Spleen (tissue), 7 donors: ENCODE measurements at regions not wholly inside any gene's neighbourhood (a gene's known extent, or its start where the extent isn't known, plus 50 kb on each side); places are given as distances from the start of the nearest gene placed in this dataset.

Experiments used
- POLR2A ChIP-seq, 3 donors: fragments of 450-650 bp; IDR thresholded peaks; one replicate each; pipeline ENCODE4 v1.5.1; 2017; ENCODE audit warnings: antibody characterized with exemption in 3 of 3, mild to moderate bottlenecking in 1 of 3
- POLR2AphosphoS5 ChIP-seq, 3 donors: sonication (generic); formaldehyde crosslinking; IDR thresholded peaks; one replicate each; pipeline ENCODE4 v1.5.1; 2017; ENCODE audit warnings: antibody characterized with exemption in 3 of 3
- TF ChIP-seq, protein P1 (sequence below), 11 experiments: fragments of 200-600 bp in 7 of 11; fragments of 450-650 bp in 4 of 11; sonication (generic) in 4 of 11; IDR thresholded peaks in 8 of 11; conservative IDR thresholded peaks in 3 of 11; 1 replicate in 7 of 11; 2 replicates in 4 of 11; pipeline versions ENCODE4 v1.4.0 to v1.8.0; 2016 to 2021; ENCODE audit warnings: antibody characterized with exemption in 11 of 11, inconsistent platforms in 4 of 11, mild to moderate bottlenecking in 1 of 11
- donor health status: DM: no; HTN: no; CAD: no; lungs with moderate emphysema.
- donor health status: DM: no; HTN: no; CAD: no.
- donor health status: DM: no; HTN: no; CAD: no.

DNA sequence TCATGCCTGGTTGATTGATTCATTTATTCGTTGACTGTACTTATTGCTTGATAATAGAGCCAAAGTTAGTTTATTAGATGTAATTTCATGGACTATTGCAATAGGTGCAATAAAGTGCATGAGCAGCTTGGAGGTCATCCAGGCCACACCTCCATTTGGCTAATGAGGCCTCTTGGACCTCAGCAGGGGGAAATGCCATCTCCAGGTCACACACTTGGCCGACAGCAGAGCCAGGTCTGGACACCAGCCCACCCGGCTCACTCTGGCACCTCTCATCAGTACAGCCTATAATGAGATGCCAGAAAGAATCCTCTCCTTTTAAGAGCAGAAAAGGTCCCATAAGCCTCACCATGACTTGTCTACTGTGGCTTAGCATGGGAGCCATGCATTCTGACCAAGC, 71.2 kb upstream of the AFF3 start:
- TF ChIP-seq, protein P1, sequence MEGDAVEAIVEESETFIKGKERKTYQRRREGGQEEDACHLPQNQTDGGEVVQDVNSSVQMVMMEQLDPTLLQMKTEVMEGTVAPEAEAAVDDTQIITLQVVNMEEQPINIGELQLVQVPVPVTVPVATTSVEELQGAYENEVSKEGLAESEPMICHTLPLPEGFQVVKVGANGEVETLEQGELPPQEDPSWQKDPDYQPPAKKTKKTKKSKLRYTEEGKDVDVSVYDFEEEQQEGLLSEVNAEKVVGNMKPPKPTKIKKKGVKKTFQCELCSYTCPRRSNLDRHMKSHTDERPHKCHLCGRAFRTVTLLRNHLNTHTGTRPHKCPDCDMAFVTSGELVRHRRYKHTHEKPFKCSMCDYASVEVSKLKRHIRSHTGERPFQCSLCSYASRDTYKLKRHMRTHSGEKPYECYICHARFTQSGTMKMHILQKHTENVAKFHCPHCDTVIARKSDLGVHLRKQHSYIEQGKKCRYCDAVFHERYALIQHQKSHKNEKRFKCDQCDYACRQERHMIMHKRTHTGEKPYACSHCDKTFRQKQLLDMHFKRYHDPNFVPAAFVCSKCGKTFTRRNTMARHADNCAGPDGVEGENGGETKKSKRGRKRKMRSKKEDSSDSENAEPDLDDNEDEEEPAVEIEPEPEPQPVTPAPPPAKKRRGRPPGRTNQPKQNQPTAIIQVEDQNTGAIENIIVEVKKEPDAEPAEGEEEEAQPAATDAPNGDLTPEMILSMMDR (IDR thresholded peaks at IDR 0.05 in 8 of 11, conservative IDR thresholded peaks at IDR 0.05 in 3 of 11), result no peak
- TF ChIP-seq POLR2A (IDR thresholded peaks at IDR 0.05) (no peak), POLR2AphosphoS5 (IDR thresholded peaks at IDR 0.05) (no peak)
